Stomach (tissue), 8 donors: ENCODE measurements at regions not wholly inside any gene's neighbourhood (a gene's known extent, or its start where the extent isn't known, plus 50 kb on each side); places are given as distances from the start of the nearest gene placed in this dataset.

ENCODE experiments used
- DNase-seq, 2 donors: peaks; one replicate each; pipeline versions ENCODE4 v3.0.0 to v3.0.0-alpha.2; 2013 to 2019
- H3K27ac ChIP-seq, 5 donors: fragments of 200-600 bp in 4 of 5; sonication (generic) in 4 of 5; one replicate each; pipeline ENCODE4 v1.5.1; 2013 to 2019; ENCODE audit warnings: mild to moderate bottlenecking in 1 of 5, moderate library complexity in 1 of 5
- H3K27me3 ChIP-seq, 3 donors: fragments of 200-600 bp; sonication (generic); one replicate each; pipeline ENCODE4 v1.5.1; 2017 to 2019; ENCODE audit warnings: mixed run types in 1 of 3
- H3K36me3 ChIP-seq, 4 donors: fragments of 200-600 bp; sonication (generic); 1 replicate in 3 of 4; 2 replicates in 1 of 4; pipeline ENCODE4 v1.5.1; 2016 to 2019
- H3K4me1 ChIP-seq, 4 donors: fragments of 200-600 bp; sonication (generic); one replicate each; pipeline ENCODE4 v1.5.1; 2016 to 2019
- H3K4me3 ChIP-seq, 4 donors: fragments of 200-600 bp; sonication (generic) in 3 of 4; one replicate each; pipeline ENCODE4 v1.5.1; 2016 to 2019; ENCODE audit warnings: mild to moderate bottlenecking in 1 of 4
- H3K9me3 ChIP-seq, 4 donors: fragments of 200-600 bp; sonication (generic); one replicate each; pipeline ENCODE4 v1.5.1; 2016 to 2019
- EP300 ChIP-seq: sonication (generic); formaldehyde crosslinking; IDR thresholded peaks from one replicate; pipeline ENCODE4 v1.6.1; 2017; ENCODE audit warnings: antibody characterized with exemption
- POLR2A ChIP-seq, 4 donors: fragments of 450-650 bp; IDR thresholded peaks; one replicate each; pipeline ENCODE4 v1.6.1; 2016; ENCODE audit warnings: antibody characterized with exemption in 4 of 4, control low read depth in 2 of 4, mild to moderate bottlenecking in 1 of 4, moderate library complexity in 1 of 4
- POLR2AphosphoS5 ChIP-seq, 3 donors: sonication (generic); formaldehyde crosslinking; IDR thresholded peaks; one replicate each; pipeline ENCODE4 v1.6.1; 2016; ENCODE audit warnings: antibody characterized with exemption in 3 of 3
- WGBS, 5 donors: extraction: QIAGEN DNeasy Blood & Tissue Kit in 3 of 5; methylation state at CpG; one replicate each; pipeline versions ENCODE4 v1.1.5 to v1.1.7; 2013 to 2018; 5-methylcytosine and 5-hydroxymethylcytosine counted together
- intact Hi-C: fragments of 100-400 bp; cut with DNase I; formaldehyde crosslinking; loops from one replicate; pipeline ENCODE4 v1.15.1; 2023; ENCODE audit warnings: low total_unique reads
- TF ChIP-seq, protein P1 (sequence below), 7 experiments: fragments of 450-650 bp in 4 of 7; fragments of 200-600 bp in 3 of 7; sonication (generic) in 3 of 7; IDR thresholded peaks; one replicate each; pipeline ENCODE4 v1.5.1; 2016 to 2019; ENCODE audit warnings: antibody characterized with exemption in 7 of 7, control low read depth in 2 of 7, mild to moderate bottlenecking in 1 of 7
- donor health status: healthy with polysubstance abuse.
- donor health status: Bipolar disorder and iron deficiency.
- donor health status: healthy.

DNA sequence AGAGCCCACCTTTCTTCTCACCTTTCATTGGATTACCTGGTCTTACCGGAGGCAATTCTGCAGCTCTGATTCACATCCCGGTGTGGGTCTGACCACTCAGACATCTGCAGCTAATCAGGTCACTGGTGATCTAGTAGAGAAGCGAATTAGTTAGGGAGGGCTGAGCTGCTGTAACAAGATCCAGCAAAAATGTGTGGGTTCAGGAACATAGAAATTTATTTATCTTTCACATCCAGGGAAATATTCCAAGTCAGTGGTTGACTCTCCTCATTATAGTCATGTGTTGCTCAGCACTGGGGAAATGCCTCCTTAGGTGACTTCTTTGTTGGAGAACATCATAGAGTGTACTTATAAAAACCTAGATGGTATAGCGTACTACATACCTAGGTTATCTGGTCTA lies 218.7 kb upstream of the PELI2 start:
- Histone ChIP-seq H3K27ac (no peak overlapping the region), H3K4me3 (no peak overlapping the region), H3K4me1 (peaks cover 0 to 5% (median 0%) of the 10 kb centered on the region in 4 donors), H3K27me3 (no peaks in the 10 kb centered on the region), H3K36me3 (no peaks in the 10 kb centered on the region), H3K9me3 (no peaks in the 10 kb centered on the region)
- TF ChIP-seq, protein P1, sequence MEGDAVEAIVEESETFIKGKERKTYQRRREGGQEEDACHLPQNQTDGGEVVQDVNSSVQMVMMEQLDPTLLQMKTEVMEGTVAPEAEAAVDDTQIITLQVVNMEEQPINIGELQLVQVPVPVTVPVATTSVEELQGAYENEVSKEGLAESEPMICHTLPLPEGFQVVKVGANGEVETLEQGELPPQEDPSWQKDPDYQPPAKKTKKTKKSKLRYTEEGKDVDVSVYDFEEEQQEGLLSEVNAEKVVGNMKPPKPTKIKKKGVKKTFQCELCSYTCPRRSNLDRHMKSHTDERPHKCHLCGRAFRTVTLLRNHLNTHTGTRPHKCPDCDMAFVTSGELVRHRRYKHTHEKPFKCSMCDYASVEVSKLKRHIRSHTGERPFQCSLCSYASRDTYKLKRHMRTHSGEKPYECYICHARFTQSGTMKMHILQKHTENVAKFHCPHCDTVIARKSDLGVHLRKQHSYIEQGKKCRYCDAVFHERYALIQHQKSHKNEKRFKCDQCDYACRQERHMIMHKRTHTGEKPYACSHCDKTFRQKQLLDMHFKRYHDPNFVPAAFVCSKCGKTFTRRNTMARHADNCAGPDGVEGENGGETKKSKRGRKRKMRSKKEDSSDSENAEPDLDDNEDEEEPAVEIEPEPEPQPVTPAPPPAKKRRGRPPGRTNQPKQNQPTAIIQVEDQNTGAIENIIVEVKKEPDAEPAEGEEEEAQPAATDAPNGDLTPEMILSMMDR (IDR thresholded peaks at IDR 0.05) = no peak
- TF ChIP-seq POLR2AphosphoS5 (IDR thresholded peaks at IDR 0.05) (no peak), POLR2A (IDR thresholded peaks at IDR 0.05) (no peak), EP300 (no peak)
- WGBS, 5 donors = 87 to 97% (median 92%) methylated on average over 4 of the region's 4 CpGs
- DNase-seq = no peak
- intact Hi-C loops = no loop called here

DNA sequence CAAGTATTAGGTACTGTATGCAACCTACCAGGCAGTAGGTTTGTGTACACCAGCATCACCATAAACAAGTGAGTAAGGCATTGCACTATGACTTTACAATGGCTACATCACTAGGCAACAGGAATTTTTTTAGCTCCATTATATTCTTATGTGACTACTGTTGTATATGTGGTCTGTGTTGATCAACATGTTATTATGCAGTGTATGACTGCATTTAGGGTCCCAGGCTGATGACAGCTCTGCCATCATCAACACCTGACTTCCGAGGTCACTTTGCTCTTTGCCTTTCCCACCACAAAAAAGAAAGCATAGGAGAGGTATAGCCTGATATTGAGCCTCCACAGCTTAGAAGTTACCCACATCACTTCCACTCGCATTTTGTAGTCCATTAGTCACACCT lies 217.5 kb upstream of the PELI2 start:
- Histone ChIP-seq H3K27ac (no peak overlapping the region), H3K4me3 (no peak overlapping the region), H3K4me1 (peaks cover 0 to 5% (median 0%) of the 10 kb centered on the region in 4 donors), H3K36me3 (no peaks in the 10 kb centered on the region), H3K9me3 (no peaks in the 10 kb centered on the region), H3K27me3 (no peaks in the 10 kb centered on the region)
- intact Hi-C loops = no loop called here
- TF ChIP-seq EP300 = no peak
- TF ChIP-seq POLR2A (IDR thresholded peaks at IDR 0.05) = no peak
- no peak for TF ChIP-seq POLR2AphosphoS5 (IDR thresholded peaks at IDR 0.05)
- TF ChIP-seq, protein P1 (IDR thresholded peaks at IDR 0.05) = no peak
- no peak for DNase-seq
- WGBS, 5 donors = 85 to 97% (median 88%) methylated on average over 2 of the region's 2 CpGs

DNA sequence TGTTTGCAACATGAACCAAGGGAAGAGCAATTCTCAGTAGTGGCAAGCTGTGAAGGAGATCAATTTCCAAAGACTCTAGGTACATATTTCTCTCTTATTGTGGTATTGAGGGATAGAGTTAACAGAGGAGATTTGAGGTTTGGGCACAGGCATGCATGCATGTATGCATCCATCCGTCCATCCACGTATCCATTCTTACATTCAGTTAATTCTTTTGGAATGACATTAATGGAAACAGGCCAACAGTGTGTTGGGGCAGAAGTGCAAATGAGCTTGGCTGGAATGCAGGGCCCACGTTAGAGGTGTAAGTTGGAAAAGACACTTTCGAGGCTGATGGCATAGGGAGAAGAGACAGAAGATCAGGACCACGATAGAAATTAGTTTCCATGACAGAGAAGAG lies 216.9 kb upstream of the PELI2 start:
- DNase-seq = no peak
- TF ChIP-seq POLR2AphosphoS5 (IDR thresholded peaks at IDR 0.05) (no peak), EP300 (no peak), POLR2A (IDR thresholded peaks at IDR 0.05) (no peak)
- TF ChIP-seq, protein P1 (IDR thresholded peaks at IDR 0.05) = no peak
- H3K4me3 ChIP-seq = no peak overlapping the region
- H3K36me3 ChIP-seq = no peaks in the 10 kb centered on the region
- no peaks in the 10 kb centered on the region for H3K9me3 ChIP-seq
- no peak overlapping the region for H3K27ac ChIP-seq
- WGBS, 5 donors = 79 to 88% (median 85%) methylated on average over 5 of the region's 5 CpGs
- H3K27me3 ChIP-seq = no peaks in the 10 kb centered on the region
- intact Hi-C loops = no loop called here
- H3K4me1 ChIP-seq = peaks cover 0 to 5% (median 0%) of the 10 kb centered on the region in 4 donors

DNA sequence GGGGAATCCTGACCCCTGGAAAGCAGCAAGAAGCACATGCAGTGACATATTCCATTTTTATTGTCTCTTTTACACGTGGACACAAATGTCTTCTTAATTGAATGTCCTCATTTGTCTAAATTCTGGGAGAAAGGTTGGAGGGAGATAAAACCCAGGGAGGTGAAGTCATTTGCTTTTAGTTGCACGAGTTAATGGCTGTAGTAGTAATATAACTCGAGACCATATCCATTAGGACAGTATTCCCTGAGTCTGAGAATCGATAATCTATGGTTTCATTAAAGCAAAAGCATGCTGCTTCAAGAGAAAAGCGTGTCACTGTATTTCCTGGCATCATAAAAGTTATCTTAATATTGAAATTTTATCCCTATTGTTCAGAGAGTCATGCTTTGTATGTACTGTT lies 216.0 kb upstream of the PELI2 start:
- H3K4me1 ChIP-seq = peaks cover 0 to 5% (median 0%) of the 10 kb centered on the region in 4 donors
- TF ChIP-seq POLR2A (IDR thresholded peaks at IDR 0.05) (no peak), POLR2AphosphoS5 (IDR thresholded peaks at IDR 0.05) (no peak), EP300 (no peak)
- TF ChIP-seq, protein P1 (IDR thresholded peaks at IDR 0.05) = no peak
- WGBS, 5 donors = 63 to 69% (median 67%) methylated on average over 5 of the region's 5 CpGs
- no peak overlapping the region for H3K4me3 ChIP-seq
- no peaks in the 10 kb centered on the region for H3K36me3 ChIP-seq
- no peak for DNase-seq
- H3K27ac ChIP-seq = no peak overlapping the region
- intact Hi-C loops = no loop called here
- H3K9me3 ChIP-seq = no peaks in the 10 kb centered on the region
- H3K27me3 ChIP-seq = no peaks in the 10 kb centered on the region
